ENCODE measurements at regions not wholly inside any gene's neighbourhood (a gene's known extent, or its start where the extent isn't known, plus 50 kb on each side); places are given as distances from the start of the nearest gene placed in this dataset.
"Not testable (repeated sequence)": the region's sequence is repeated elsewhere in the genome, so short reads cannot be mapped to it uniquely, and the experiment has no call there.

GRCh38 chr6:81307651-81308214 is 444.7 kb downstream of the TENT5A start:
- no peaks in the 10 kb centered on the region for H3K36me3 ChIP-seq (ENCODE audit: insufficient read depth)
- 91% methylated on average over 4 of the region's 4 CpGs for WGBS
- H3K27ac ChIP-seq (ENCODE audit: low read depth), result no peak overlapping the region
- no peak overlapping the region for H3K4me3 ChIP-seq (ENCODE audit: low read depth, low read length)
- no peak for DNase-seq (ENCODE audit: extremely low spot score)
- no peaks in the 10 kb centered on the region for H3K4me1 ChIP-seq (ENCODE audit: insufficient read depth)

GRCh38 chr6:81304466-81304865 is 448.0 kb downstream of the TENT5A start:
- 71% methylated on average over 1 of the region's 1 CpG for WGBS
- Histone ChIP-seq H3K4me3 (ENCODE audit: low read depth, low read length) (no peak overlapping the region), H3K36me3 (ENCODE audit: insufficient read depth) (no peaks in the 10 kb centered on the region), H3K4me1 (ENCODE audit: insufficient read depth) (no peaks in the 10 kb centered on the region), H3K27ac (ENCODE audit: low read depth) (no peak overlapping the region)
- no peak for DNase-seq (ENCODE audit: extremely low spot score)

- no peak for DNase-seq (ENCODE audit: extremely low spot score)
- Histone ChIP-seq H3K4me1 (ENCODE audit: insufficient read depth) (no peaks in the 10 kb centered on the region), H3K27ac (ENCODE audit: low read depth) (no peak overlapping the region), H3K36me3 (ENCODE audit: insufficient read depth) (no peaks in the 10 kb centered on the region), H3K4me3 (ENCODE audit: low read depth, low read length) (no peak overlapping the region)
- WGBS, result 44% methylated on average over 1 of the region's 1 CpG
Measured at GRCh38 chr6:81300961-81301360, 451.5 kb downstream of the TENT5A start.

- DNase-seq (ENCODE audit: extremely low spot score), result no peak
- Histone ChIP-seq H3K4me1 (ENCODE audit: insufficient read depth) (no peaks in the 10 kb centered on the region), H3K4me3 (ENCODE audit: low read depth, low read length) (no peak overlapping the region), H3K27ac (ENCODE audit: low read depth) (no peak overlapping the region), H3K36me3 (ENCODE audit: insufficient read depth) (no peaks in the 10 kb centered on the region)
- WGBS, result 85% methylated on average over 3 of the region's 3 CpGs
Measured at GRCh38 chr6:81298751-81299150, 453.7 kb downstream of the TENT5A start.

- DNase-seq (ENCODE audit: extremely low spot score), result no peak
- Histone ChIP-seq H3K36me3 (ENCODE audit: insufficient read depth) (no peaks in the 10 kb centered on the region), H3K27ac (ENCODE audit: low read depth) (no peak overlapping the region), H3K4me3 (ENCODE audit: low read depth, low read length) (no peak overlapping the region), H3K4me1 (ENCODE audit: insufficient read depth) (no peaks in the 10 kb centered on the region)
Measured at GRCh38 chr6:81295310-81295709, 457.2 kb downstream of the TENT5A start.

DNA sequence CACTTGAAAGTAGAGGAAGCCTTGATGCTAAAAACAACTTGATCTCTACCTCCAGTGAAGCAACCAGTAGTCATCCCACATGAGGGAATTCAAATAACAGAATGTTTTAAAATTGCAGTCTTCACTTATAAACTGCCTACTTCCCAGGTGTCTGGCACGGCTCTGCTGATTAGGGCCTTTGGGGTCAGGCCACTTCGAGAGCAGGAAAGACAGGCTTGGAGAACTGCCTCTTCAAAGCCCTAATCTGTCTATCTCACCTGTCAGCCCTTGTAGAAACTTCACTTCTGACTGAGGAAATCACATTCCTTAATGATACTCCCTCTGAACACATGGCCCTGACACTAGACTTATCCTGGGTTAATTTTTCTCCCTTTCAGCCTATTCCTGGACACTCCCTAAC is 458.6 kb downstream of the TENT5A start:
- H3K4me1 ChIP-seq (ENCODE audit: insufficient read depth), result no peaks in the 10 kb centered on the region
- DNase-seq (ENCODE audit: extremely low spot score), result no peak
- no peak overlapping the region for H3K27ac ChIP-seq (ENCODE audit: low read depth)
- H3K36me3 ChIP-seq (ENCODE audit: insufficient read depth), result no peaks in the 10 kb centered on the region
- 79% methylated on average over 2 of the region's 2 CpGs for WGBS
- H3K4me3 ChIP-seq (ENCODE audit: low read depth, low read length), result no peak overlapping the region

DNA sequence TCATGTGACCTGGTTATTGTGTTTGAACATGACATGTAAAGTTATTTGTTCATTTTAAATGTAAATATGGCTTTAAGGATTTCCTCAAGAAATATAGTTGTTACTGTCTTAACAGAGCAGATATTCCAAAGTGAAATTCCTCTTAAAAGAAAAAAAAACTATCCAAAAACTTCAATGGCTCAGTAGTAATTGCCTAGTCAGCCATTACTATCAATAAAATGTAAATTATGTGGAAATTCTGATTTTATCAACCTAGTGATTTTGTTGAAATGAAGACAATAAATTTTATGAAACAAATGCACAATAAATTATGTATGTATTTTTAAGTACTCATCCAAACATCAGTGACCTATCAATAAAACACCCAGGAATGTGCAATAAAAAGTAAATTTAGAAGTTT is 463.3 kb downstream of the TENT5A start:
- no peak overlapping the region for H3K4me3 ChIP-seq (ENCODE audit: low read depth, low read length)
- no peaks in the 10 kb centered on the region for H3K4me1 ChIP-seq (ENCODE audit: insufficient read depth)
- no peak overlapping the region for H3K27ac ChIP-seq (ENCODE audit: low read depth)
- H3K36me3 ChIP-seq (ENCODE audit: insufficient read depth), result no peaks in the 10 kb centered on the region
- DNase-seq (ENCODE audit: extremely low spot score), result no peak

DNA sequence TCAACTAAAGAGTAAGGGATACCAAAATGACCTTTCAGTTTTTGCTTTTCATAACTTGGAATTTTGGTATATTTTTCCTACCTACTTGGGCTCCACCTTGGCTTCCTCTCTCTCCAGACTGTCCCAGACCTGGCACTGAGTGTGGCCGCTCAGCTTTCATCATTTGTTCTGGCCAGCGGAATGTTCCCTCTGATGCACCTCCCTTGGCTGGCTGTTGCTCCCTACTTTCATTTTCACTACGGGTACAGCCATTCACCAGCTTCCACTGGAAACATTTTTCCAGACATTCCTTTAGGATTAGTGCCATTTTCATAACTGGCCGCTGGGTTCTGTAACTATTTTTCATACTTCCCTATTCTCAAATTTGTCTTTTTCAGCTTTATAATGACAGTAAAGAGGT is 487.4 kb downstream of the TENT5A start:
- H3K4me1 ChIP-seq (ENCODE audit: insufficient read depth), result no peaks in the 10 kb centered on the region
- 30% methylated on average over 4 of the region's 4 CpGs for WGBS
- no peak for DNase-seq (ENCODE audit: extremely low spot score)
- H3K36me3 ChIP-seq (ENCODE audit: insufficient read depth), result no peaks in the 10 kb centered on the region
- no peak overlapping the region for H3K4me3 ChIP-seq (ENCODE audit: low read depth, low read length)
- H3K27ac ChIP-seq (ENCODE audit: low read depth), result no peak overlapping the region

DNA sequence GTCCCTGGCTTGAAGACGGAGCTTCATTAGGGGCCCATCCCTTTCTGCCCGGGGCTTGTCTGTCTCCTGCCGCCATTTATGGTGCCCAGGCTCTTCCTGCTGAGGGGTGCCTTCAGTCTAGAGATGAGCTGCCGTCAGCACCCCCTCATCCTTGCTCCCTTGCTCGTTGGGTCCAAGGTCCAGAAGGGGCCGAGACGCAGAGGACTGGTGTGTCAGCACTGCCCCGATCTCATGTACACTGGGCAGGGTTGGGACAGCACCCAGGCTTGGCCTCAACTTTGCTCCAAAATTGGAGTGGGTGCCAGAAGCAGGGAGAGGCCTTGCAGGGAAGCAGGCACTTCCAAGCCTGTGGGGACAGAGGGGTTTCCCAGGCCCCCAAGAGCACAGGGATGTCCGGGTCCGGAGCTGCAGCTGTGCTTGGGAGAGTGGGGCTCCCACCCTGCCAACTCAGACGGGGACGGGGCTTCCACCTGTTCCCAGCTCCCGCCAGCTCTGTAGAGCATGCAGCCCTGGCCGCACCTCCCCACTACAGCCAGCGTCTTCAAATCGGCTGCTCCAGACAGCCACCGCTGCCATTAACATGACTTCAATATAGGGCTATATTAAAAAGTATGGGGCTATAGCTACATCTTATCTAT is 488.8 kb downstream of the TENT5A start:
- 96% methylated on average over 17 of the region's 17 CpGs for WGBS
- Histone ChIP-seq H3K27ac (ENCODE audit: low read depth) (no peak overlapping the region), H3K4me1 (ENCODE audit: insufficient read depth) (no peaks in the 10 kb centered on the region), H3K4me3 (ENCODE audit: low read depth, low read length) (no peak overlapping the region), H3K36me3 (ENCODE audit: insufficient read depth) (no peaks in the 10 kb centered on the region)
- DNase-seq (ENCODE audit: extremely low spot score), result no peak

- 97% methylated on average over 8 of the region's 8 CpGs for WGBS
- no peaks in the 10 kb centered on the region for H3K4me1 ChIP-seq (ENCODE audit: insufficient read depth)
- no peaks in the 10 kb centered on the region for H3K36me3 ChIP-seq (ENCODE audit: insufficient read depth)
- H3K4me3 ChIP-seq (ENCODE audit: low read depth, low read length), result no peak overlapping the region
- H3K27ac ChIP-seq (ENCODE audit: low read depth), result no peak overlapping the region
- DNase-seq (ENCODE audit: extremely low spot score), result no peak
Measured at GRCh38 chr6:81262656-81263055, 489.8 kb downstream of the TENT5A start.

DNA sequence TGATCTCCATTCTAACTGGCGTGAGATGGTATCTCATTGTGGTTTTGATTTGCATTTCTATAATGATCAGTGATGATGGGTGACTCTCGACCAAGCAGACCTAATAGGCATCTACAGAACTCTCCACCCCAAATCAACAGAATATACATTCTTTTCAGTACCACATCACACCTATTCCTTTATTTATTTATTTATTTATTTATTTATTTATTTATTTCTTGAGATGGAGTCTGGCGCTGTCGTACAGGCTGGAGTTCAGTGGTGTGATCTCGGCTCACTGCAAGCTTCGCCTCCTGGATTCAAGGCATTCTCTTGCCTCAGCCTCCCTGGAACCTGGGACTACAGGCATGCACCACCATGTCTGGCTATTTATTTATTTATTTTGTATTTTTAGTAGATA is 496.3 kb downstream of the TENT5A start:
- not testable (repeated sequence) for H3K36me3 ChIP-seq (ENCODE audit: insufficient read depth); H3K27ac ChIP-seq (ENCODE audit: low read depth); DNase-seq (ENCODE audit: extremely low spot score); H3K4me1 ChIP-seq (ENCODE audit: insufficient read depth); H3K4me3 ChIP-seq (ENCODE audit: low read depth, low read length)
- WGBS, result 90% methylated on average over 6 of the region's 6 CpGs

GRCh38 chr6:81253821-81254220 is 498.7 kb downstream of the TENT5A start:
- Histone ChIP-seq H3K4me1 (ENCODE audit: insufficient read depth) (no peaks in the 10 kb centered on the region), H3K36me3 (ENCODE audit: insufficient read depth) (peaks cover 2% of the 10 kb centered on the region), H3K4me3 (ENCODE audit: low read depth, low read length) (no peak overlapping the region), H3K27ac (ENCODE audit: low read depth) (no peak overlapping the region)
- no peak for DNase-seq (ENCODE audit: extremely low spot score)

- H3K27ac ChIP-seq (ENCODE audit: low read depth), result no peak overlapping the region
- no peak overlapping the region for H3K4me3 ChIP-seq (ENCODE audit: low read depth, low read length)
- peaks cover 2% of the 10 kb centered on the region for H3K36me3 ChIP-seq (ENCODE audit: insufficient read depth)
- whole genome bisulfite sequencing, result 87% methylated on average over 4 of the region's 4 CpGs
- H3K4me1 ChIP-seq (ENCODE audit: insufficient read depth), result no peaks in the 10 kb centered on the region
- no peak for DNase-seq (ENCODE audit: extremely low spot score)
Measured at GRCh38 chr6:81252231-81252630, 500.2 kb downstream of the TENT5A start.

DNA sequence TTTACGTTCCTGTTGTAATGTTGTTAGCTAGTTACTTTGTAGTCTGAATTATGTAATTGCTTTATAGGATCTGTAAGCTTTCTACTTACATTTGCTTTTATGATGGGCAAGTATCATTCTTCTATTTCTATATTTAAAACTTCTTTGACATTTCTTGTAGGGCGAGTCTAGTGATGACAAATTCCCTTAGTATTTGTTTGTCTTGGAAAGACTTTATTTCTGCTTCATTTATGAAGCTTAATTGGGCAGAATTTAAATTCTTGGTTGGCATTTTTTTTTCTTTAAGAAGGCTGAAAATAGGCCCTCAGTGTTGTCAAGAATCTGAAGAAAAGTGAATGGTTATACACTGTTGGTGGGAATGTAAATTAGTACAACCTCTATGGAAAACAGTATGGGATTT is 506.3 kb downstream of the TENT5A start:
- Histone ChIP-seq H3K27ac (ENCODE audit: low read depth) (no peak overlapping the region), H3K4me3 (ENCODE audit: low read depth, low read length) (no peak overlapping the region), H3K4me1 (ENCODE audit: insufficient read depth) (no peaks in the 10 kb centered on the region), H3K36me3 (ENCODE audit: insufficient read depth) (peaks cover under 1% of the 10 kb centered on the region)
- no peak for DNase-seq (ENCODE audit: extremely low spot score)
- 90% methylated on average over 2 of the region's 2 CpGs for WGBS

GRCh38 chr6:81242624-81243023 is 509.9 kb downstream of the TENT5A start:
- Histone ChIP-seq H3K4me3 (ENCODE audit: low read depth, low read length) (no peak overlapping the region), H3K36me3 (ENCODE audit: insufficient read depth) (no peaks in the 10 kb centered on the region), H3K4me1 (ENCODE audit: insufficient read depth) (no peaks in the 10 kb centered on the region), H3K27ac (ENCODE audit: low read depth) (no peak overlapping the region)
- 89% methylated on average over 1 of the region's 1 CpG for WGBS
- no peak for DNase-seq (ENCODE audit: extremely low spot score)

Measured in urinary bladder (tissue), 3 donors.